SK-N-SH treated with all-trans-retinoic acid at 6 μM for 48 hours (cell line): ENCODE measurements at regions not wholly inside any gene's neighbourhood (a gene's known extent, or its start where the extent isn't known, plus 50 kb on each side); places are given as distances from the start of the nearest gene placed in this dataset.

Experiments used
- ATAC-seq: fragments of 200-7000 bp; cut with Tn5 transposase; 3 replicates; pipeline ENCODE4 v1.9.1; 2020; ENCODE audit warnings: mild to moderate bottlenecking, moderate library complexity
- ARNTL ChIP-seq: fragments of 450-650 bp; formaldehyde crosslinking; IDR thresholded peaks from 2 replicates; pipeline ENCODE4 v1.5.0; 2020; ENCODE audit warnings: low read depth, mild to moderate bottlenecking, moderate library complexity, borderline replicate concordance
- BACH2 ChIP-seq: fragments of 250-450 bp; sonication (Bioruptor Pico); IDR thresholded peaks from 2 replicates; pipeline ENCODE4 v1.9.0; 2021; ENCODE audit warnings: mild to moderate bottlenecking, borderline replicate concordance
- CREB5 ChIP-seq: fragments of 250-450 bp; sonication (Bioruptor Pico); IDR thresholded peaks from 2 replicates; pipeline ENCODE4 v1.5.1; 2020; ENCODE audit warnings: low read depth, mild to moderate bottlenecking, moderate library complexity
- CSDC2 ChIP-seq: fragments of 250-450 bp; sonication (Bioruptor Pico); IDR thresholded peaks from 2 replicates; pipeline ENCODE4 v1.5.0; 2020; ENCODE audit warnings: mild to moderate bottlenecking, moderate library complexity
- CSRNP3 ChIP-seq: fragments of 250-450 bp; sonication (Bioruptor Pico); IDR thresholded peaks from 2 replicates; pipeline ENCODE4 v1.5.1; 2021; ENCODE audit warnings: mild to moderate bottlenecking, moderate library complexity
- ESRRG ChIP-seq: fragments of 250-450 bp; sonication (Bioruptor Pico); IDR thresholded peaks from 2 replicates; pipeline ENCODE4 v1.6.1; 2021; ENCODE audit warnings: mild to moderate bottlenecking
- GLIS3 ChIP-seq: fragments of 250-450 bp; sonication (Bioruptor Pico); IDR thresholded peaks from 2 replicates; pipeline ENCODE4 v1.5.0; 2020; ENCODE audit warnings: mild to moderate bottlenecking, moderate library complexity
- ISL1 ChIP-seq: fragments of 250-450 bp; sonication (Bioruptor Pico); IDR thresholded peaks from 2 replicates; pipeline ENCODE4 v2.1.2; 2022; ENCODE audit warnings: mild to moderate bottlenecking, moderate library complexity
- OSR1 ChIP-seq: fragments of 250-450 bp; sonication (Bioruptor Pico); IDR thresholded peaks from 2 replicates; pipeline ENCODE4 v1.8.0; 2022; ENCODE audit warnings: moderate library complexity, mild to moderate bottlenecking, inconsistent platforms
- PATZ1 ChIP-seq: fragments of 250-450 bp; sonication (Bioruptor Pico); IDR thresholded peaks from 2 replicates; pipeline ENCODE4 v1.8.0; 2020; ENCODE audit warnings: mild to moderate bottlenecking, moderate library complexity, borderline replicate concordance
- POU6F1 ChIP-seq: fragments of 250-450 bp; sonication (Bioruptor Pico); IDR thresholded peaks from 2 replicates; pipeline ENCODE4 v1.8.0; 2021; ENCODE audit warnings: low read depth, mild to moderate bottlenecking, moderate library complexity, borderline replicate concordance
- PPARA ChIP-seq: fragments of 250-450 bp; sonication (Bioruptor Pico); IDR thresholded peaks from 2 replicates; pipeline ENCODE4 v1.5.0; 2020; ENCODE audit warnings: mild to moderate bottlenecking, borderline replicate concordance
- RARB ChIP-seq: fragments of 250-450 bp; sonication (Bioruptor Pico); IDR thresholded peaks from 2 replicates; pipeline ENCODE4 v1.8.0; 2021; ENCODE audit warnings: mild to moderate bottlenecking, moderate library complexity
- SNAI2 ChIP-seq: fragments of 250-450 bp; sonication (Bioruptor Pico); IDR thresholded peaks from 2 replicates; pipeline ENCODE4 v1.5.0; 2020; ENCODE audit warnings: mild to moderate bottlenecking, moderate library complexity
- TCF4 ChIP-seq: fragments of 250-450 bp; sonication (Bioruptor Pico); IDR thresholded peaks from 2 replicates; pipeline ENCODE4 v1.8.0; 2021; ENCODE audit warnings: mild to moderate bottlenecking, moderate library complexity, borderline replicate concordance
- TOX ChIP-seq: fragments of 250-450 bp; sonication (Bioruptor Pico); IDR thresholded peaks from 2 replicates; pipeline ENCODE4 v1.8.0; 2021; ENCODE audit warnings: mild to moderate bottlenecking, moderate library complexity, borderline replicate concordance
- TSHZ2 ChIP-seq: fragments of 250-450 bp; sonication (Bioruptor Pico); IDR thresholded peaks from 2 replicates; pipeline ENCODE4 v1.5.0; 2020; ENCODE audit warnings: mild to moderate bottlenecking, moderate library complexity
- ZC3H10 ChIP-seq: fragments of 250-450 bp; sonication (Bioruptor Pico); IDR thresholded peaks from 2 replicates; pipeline ENCODE4 v1.5.1; 2021; ENCODE audit warnings: mild to moderate bottlenecking, moderate library complexity
- ZFP3 ChIP-seq: fragments of 250-450 bp; sonication (Bioruptor Pico); IDR thresholded peaks from 2 replicates; pipeline ENCODE4 v1.5.0; 2020; ENCODE audit warnings: mild to moderate bottlenecking, moderate library complexity
- ZFP30 ChIP-seq: fragments of 450-650 bp; formaldehyde crosslinking; IDR thresholded peaks from 2 replicates; pipeline ENCODE4 v1.5.0; 2022; ENCODE audit warnings: mild to moderate bottlenecking, moderate library complexity
- ZNF565 ChIP-seq: fragments of 450-650 bp; formaldehyde crosslinking; conservative IDR thresholded peaks from 2 replicates; pipeline ENCODE4 v1.5.0; 2020; ENCODE audit warnings: low read depth, mild to moderate bottlenecking, moderate library complexity
- ZNF70 ChIP-seq: fragments of 450-650 bp; formaldehyde crosslinking; IDR thresholded peaks from 2 replicates; pipeline ENCODE4 v1.5.0; 2020; ENCODE audit warnings: mild to moderate bottlenecking, moderate library complexity
- ZNF8 ChIP-seq: fragments of 450-650 bp; formaldehyde crosslinking; IDR thresholded peaks from 2 replicates; pipeline ENCODE4 v1.5.0; 2020; ENCODE audit warnings: mild to moderate bottlenecking, moderate library complexity

- TF ChIP-seq RARB (no peak), CREB5 (no peak), TOX (CRISPR knock-in tag) (no peak), BACH2 (CRISPR knock-in tag) (no peak), ZNF8 (CRISPR knock-in tag) (no peak), SNAI2 (CRISPR knock-in tag) (no peak), ISL1 (CRISPR knock-in tag) (no peak), ZNF70 (no peak), ZNF565 (CRISPR knock-in tag) (no peak), POU6F1 (CRISPR knock-in tag) (no peak), ARNTL (CRISPR knock-in tag) (no peak), TSHZ2 (CRISPR knock-in tag) (no peak), GLIS3 (CRISPR knock-in tag) (no peak), ESRRG (no peak)
- ATAC-seq = no peak
Observed at GRCh38 chr5:54403121-54403520, 52.4 kb upstream of the HSPB3 start.

- ATAC-seq = no peak
- no peak for TF ChIP-seq ZC3H10 (CRISPR knock-in tag)
- TF ChIP-seq ZNF70 = no peak
- no peak for TF ChIP-seq RARB
- no peak for TF ChIP-seq ZNF565 (CRISPR knock-in tag)
- no peak for TF ChIP-seq OSR1 (CRISPR knock-in tag)
- no peak for TF ChIP-seq ZNF8 (CRISPR knock-in tag)
- no peak for TF ChIP-seq ESRRG
- no peak for TF ChIP-seq SNAI2 (CRISPR knock-in tag)
- no peak for TF ChIP-seq TSHZ2 (CRISPR knock-in tag)
- no peak for TF ChIP-seq PPARA
- no peak for TF ChIP-seq POU6F1 (CRISPR knock-in tag)
Observed at GRCh38 chr5:54401515-54401914, 54.0 kb upstream of the HSPB3 start.

- no peak for ATAC-seq
- no peak for TF ChIP-seq ZNF565 (CRISPR knock-in tag)
- TF ChIP-seq PPARA = no peak
- TF ChIP-seq CSDC2 (CRISPR knock-in tag) = no peak
- no peak for TF ChIP-seq ZNF70
- no peak for TF ChIP-seq ZFP30 (CRISPR knock-in tag)
- no peak for TF ChIP-seq PATZ1 (CRISPR knock-in tag)
- TF ChIP-seq ZC3H10 (CRISPR knock-in tag) = no peak
- TF ChIP-seq TCF4 (CRISPR knock-in tag) = no peak
- no peak for TF ChIP-seq ESRRG
- TF ChIP-seq CSRNP3 = no peak
- TF ChIP-seq TOX (CRISPR knock-in tag) = no peak
- no peak for TF ChIP-seq BACH2 (CRISPR knock-in tag)
- TF ChIP-seq ZFP3 (CRISPR knock-in tag) = no peak
- TF ChIP-seq OSR1 (CRISPR knock-in tag) = no peak
Observed at GRCh38 chr5:54398191-54398590, 57.3 kb upstream of the HSPB3 start.
